Activated CD4-positive, CD25-positive, alpha-beta regulatory T cell treated with anti-CD3 and anti-CD28 coated beads, Interleukin-2, amount 50 U/mL, for 24 hours (primary cell): ENCODE measurements at regions not wholly inside any gene's neighbourhood (a gene's known extent, or its start where the extent isn't known, plus 50 kb on each side); places are given as distances from the start of the nearest gene placed in this dataset.

ENCODE experiments used
- ATAC-seq, 2 donors: fragments of 150-1000 bp; cut with Tn5 transposase; one replicate each; pipeline ENCODE4 v1.10.0; 2021; ENCODE audit warnings: mild to moderate bottlenecking in 1 of 2, moderate library complexity in 1 of 2

GRCh38 chr3:147875498-147875897, 466.3 kb downstream of the ZIC1 start:
- no peak for ATAC-seq

GRCh38 chr3:147881933-147882332, 472.8 kb downstream of the ZIC1 start:
- no peak for ATAC-seq

- ATAC-seq: no peak
Measured at GRCh38 chr3:147886879-147887278, 477.7 kb downstream of the ZIC1 start.

- ATAC-seq: no peak
Measured at GRCh38 chr3:147887797-147888196, 478.6 kb downstream of the ZIC1 start.

GRCh38 chr3:147890114-147890513, 480.9 kb downstream of the ZIC1 start:
- no peak for ATAC-seq

GRCh38 chr3:147895509-147895908, 486.3 kb downstream of the ZIC1 start:
- no peak for ATAC-seq

GRCh38 chr3:147900851-147901250, 491.7 kb downstream of the ZIC1 start:
- no peak for ATAC-seq

GRCh38 chr3:147903026-147903425, 493.9 kb downstream of the ZIC1 start:
- no peak for ATAC-seq

- no peak for ATAC-seq
Measured at GRCh38 chr3:147904421-147904820, 495.3 kb downstream of the ZIC1 start.

GRCh38 chr3:147906285-147906684, 497.1 kb downstream of the ZIC1 start:
- ATAC-seq: no peak

- ATAC-seq: no peak
Measured at GRCh38 chr3:147914532-147914931, 505.4 kb downstream of the ZIC1 start.

- no peak for ATAC-seq
Measured at GRCh38 chr3:147915057-147915456, 505.9 kb downstream of the ZIC1 start.

GRCh38 chr3:147919496-147919895, 510.3 kb downstream of the ZIC1 start:
- no peak for ATAC-seq

- no peak for ATAC-seq
Measured at GRCh38 chr3:147921051-147921450, 511.9 kb downstream of the ZIC1 start.

- no peak for ATAC-seq
Measured at GRCh38 chr3:147924755-147925154, 515.6 kb downstream of the ZIC1 start.

- no peak for ATAC-seq
Measured at GRCh38 chr3:147925272-147925671, 516.1 kb downstream of the ZIC1 start.

GRCh38 chr3:147930232-147930807, 521.2 kb downstream of the ZIC1 start:
- no peak for ATAC-seq

GRCh38 chr3:147934451-147935180, 525.5 kb downstream of the ZIC1 start:
- no peak for ATAC-seq

GRCh38 chr3:147937341-147937740, 528.2 kb downstream of the ZIC1 start:
- no peak for ATAC-seq

- no peak for ATAC-seq
Measured at GRCh38 chr3:147937891-147938290, 528.7 kb downstream of the ZIC1 start.

- ATAC-seq: no peak
Measured at GRCh38 chr3:147939425-147939824, 530.3 kb downstream of the ZIC1 start.

- no peak for ATAC-seq
Measured at GRCh38 chr3:147939839-147940238, 530.7 kb downstream of the ZIC1 start.

- ATAC-seq: no peak
Measured at GRCh38 chr3:147940405-147941193, 531.4 kb downstream of the ZIC1 start.

GRCh38 chr3:147941969-147942368, 532.8 kb downstream of the ZIC1 start:
- no peak for ATAC-seq
